Loucy (cell line): ENCODE measurements at regions not wholly inside any gene's neighbourhood (a gene's known extent, or its start where the extent isn't known, plus 50 kb on each side); places are given as distances from the start of the nearest gene placed in this dataset.

Source experiments
- H2AFZ ChIP-seq: fragments of 200-600 bp; sonication (generic); 2 replicates; pipeline ENCODE4 v1.6.0; 2016; ENCODE audit warnings: antibody characterized with exemption, mild to moderate bottlenecking, low read length, moderate library complexity
- H3F3A ChIP-seq: fragments of 200-600 bp; 2 replicates; pipeline ENCODE4 v1.6.0; 2016; ENCODE audit warnings: antibody characterized with exemption, low read depth, mild to moderate bottlenecking
- H3K27me3 ChIP-seq: fragments of 200-600 bp; sonication (generic); 2 replicates; pipeline ENCODE4 v1.6.1; 2014; ENCODE audit warnings: low read length, mild to moderate bottlenecking; ENCODE audit not compliant: insufficient read depth, poor library complexity, severe bottlenecking
- H3K36me3 ChIP-seq: fragments of 200-600 bp; sonication (generic); 2 replicates; pipeline ENCODE4 v1.6.1; 2016; ENCODE audit warnings: low read length; ENCODE audit not compliant: insufficient read depth
- H3K4me1 ChIP-seq: fragments of 200-600 bp; sonication (generic); 2 replicates; pipeline ENCODE4 v1.5.1; 2014; ENCODE audit warnings: low read length, mild to moderate bottlenecking; ENCODE audit not compliant: insufficient read depth, poor library complexity, severe bottlenecking
- H3K4me2 ChIP-seq: fragments of 200-600 bp; sonication (generic); 2 replicates; pipeline ENCODE4 v1.6.0; 2014; ENCODE audit warnings: antibody characterized with exemption, low read length, low read depth, mild to moderate bottlenecking; ENCODE audit not compliant: poor library complexity, severe bottlenecking
- H3K4me3 ChIP-seq: fragments of 200-600 bp; sonication (generic); 2 replicates; pipeline ENCODE4 v1.5.1; 2014; ENCODE audit warnings: low read length, mild to moderate bottlenecking, mixed read lengths; ENCODE audit not compliant: poor library complexity, severe bottlenecking
- H3K79me2 ChIP-seq: fragments of 200-600 bp; sonication (generic); 2 replicates; pipeline ENCODE4 v1.6.1; 2014; ENCODE audit warnings: low read length; ENCODE audit not compliant: insufficient read depth
- H3K9ac ChIP-seq: fragments of 200-600 bp; sonication (generic); 2 replicates; pipeline ENCODE4 v1.6.0; 2014; ENCODE audit warnings: mild to moderate bottlenecking, low read depth, low read length, moderate library complexity; ENCODE audit not compliant: poor library complexity, severe bottlenecking
- H3K9me2 ChIP-seq: fragments of 200-600 bp; sonication (generic); replicated peaks from 2 replicates; pipeline ENCODE4 v1.6.1; 2016; ENCODE audit warnings: low read depth, low read length, mixed read lengths
- H3K9me3 ChIP-seq: fragments of 200-600 bp; sonication (generic); 2 replicates; pipeline ENCODE4 v1.6.1; 2014; ENCODE audit warnings: mild to moderate bottlenecking, antibody characterized with exemption, low read length, low read depth; ENCODE audit not compliant: insufficient read depth
- H4K20me1 ChIP-seq: fragments of 200-600 bp; sonication (generic); 2 replicates; pipeline ENCODE4 v1.6.0; 2014; ENCODE audit warnings: antibody characterized with exemption, low read length, mild to moderate bottlenecking; ENCODE audit not compliant: insufficient read depth, poor library complexity, severe bottlenecking
- EZH2phosphoT487 ChIP-seq: fragments of 200-600 bp; IDR thresholded peaks from 2 replicates; pipeline ENCODE4 v1.6.1; 2018; ENCODE audit warnings: antibody characterized with exemption, mild to moderate bottlenecking, moderate library complexity, borderline replicate concordance
- TF ChIP-seq, protein P1 (sequence below): fragments of 200-600 bp; sonication (generic); conservative IDR thresholded peaks from 2 replicates; pipeline ENCODE4 v1.5.1; 2014; ENCODE audit warnings: mild to moderate bottlenecking, antibody characterized with exemption, low read length

DNA sequence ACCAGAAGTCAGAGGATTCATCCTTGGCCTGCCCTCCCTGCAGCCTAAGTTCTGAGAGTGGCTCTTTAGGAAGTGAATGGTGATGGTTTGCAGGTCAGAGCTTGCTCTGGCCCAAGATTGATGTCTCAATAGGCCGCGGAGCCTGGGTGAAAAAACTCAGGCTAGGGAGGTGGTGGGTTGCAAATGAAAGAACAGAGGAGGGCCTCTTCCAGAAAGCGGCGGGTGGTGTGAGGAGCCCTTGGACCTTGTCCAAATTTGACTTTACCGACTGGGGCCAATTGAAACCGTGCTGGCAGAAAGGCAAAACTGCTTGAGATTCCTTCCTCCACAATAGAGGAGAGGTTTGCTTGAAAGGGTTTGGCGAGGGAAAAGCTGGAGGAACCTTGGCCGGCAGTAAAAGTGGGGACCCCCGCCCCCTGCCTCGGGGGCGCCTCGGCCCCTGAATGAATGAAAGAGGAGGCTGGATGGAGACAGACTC lies 331.3 kb downstream of the SEC14L1 start:
- Histone ChIP-seq H3K9me3 (no peaks in the 10 kb centered on the region), H4K20me1 (peaks cover 95% of the 10 kb centered on the region), H3K4me2 (peak overlapping the region; percentile 0), H3F3A (no peaks in the 10 kb centered on the region), H3K4me3 (no peak overlapping the region), H3K79me2 (peaks cover 100% of the 10 kb centered on the region), H3K4me1 (peaks cover 46% of the 10 kb centered on the region), H2AFZ (no peak overlapping the region), H3K9ac (no peak overlapping the region), H3K9me2 (no peaks in the 10 kb centered on the region), H3K36me3 (peaks cover 65% of the 10 kb centered on the region; the same call in 1 of the 2 replicates), H3K27me3 (no peaks in the 10 kb centered on the region)
- TF ChIP-seq EZH2phosphoT487: no peak
- TF ChIP-seq, protein P1, sequence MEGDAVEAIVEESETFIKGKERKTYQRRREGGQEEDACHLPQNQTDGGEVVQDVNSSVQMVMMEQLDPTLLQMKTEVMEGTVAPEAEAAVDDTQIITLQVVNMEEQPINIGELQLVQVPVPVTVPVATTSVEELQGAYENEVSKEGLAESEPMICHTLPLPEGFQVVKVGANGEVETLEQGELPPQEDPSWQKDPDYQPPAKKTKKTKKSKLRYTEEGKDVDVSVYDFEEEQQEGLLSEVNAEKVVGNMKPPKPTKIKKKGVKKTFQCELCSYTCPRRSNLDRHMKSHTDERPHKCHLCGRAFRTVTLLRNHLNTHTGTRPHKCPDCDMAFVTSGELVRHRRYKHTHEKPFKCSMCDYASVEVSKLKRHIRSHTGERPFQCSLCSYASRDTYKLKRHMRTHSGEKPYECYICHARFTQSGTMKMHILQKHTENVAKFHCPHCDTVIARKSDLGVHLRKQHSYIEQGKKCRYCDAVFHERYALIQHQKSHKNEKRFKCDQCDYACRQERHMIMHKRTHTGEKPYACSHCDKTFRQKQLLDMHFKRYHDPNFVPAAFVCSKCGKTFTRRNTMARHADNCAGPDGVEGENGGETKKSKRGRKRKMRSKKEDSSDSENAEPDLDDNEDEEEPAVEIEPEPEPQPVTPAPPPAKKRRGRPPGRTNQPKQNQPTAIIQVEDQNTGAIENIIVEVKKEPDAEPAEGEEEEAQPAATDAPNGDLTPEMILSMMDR: no peak

DNA sequence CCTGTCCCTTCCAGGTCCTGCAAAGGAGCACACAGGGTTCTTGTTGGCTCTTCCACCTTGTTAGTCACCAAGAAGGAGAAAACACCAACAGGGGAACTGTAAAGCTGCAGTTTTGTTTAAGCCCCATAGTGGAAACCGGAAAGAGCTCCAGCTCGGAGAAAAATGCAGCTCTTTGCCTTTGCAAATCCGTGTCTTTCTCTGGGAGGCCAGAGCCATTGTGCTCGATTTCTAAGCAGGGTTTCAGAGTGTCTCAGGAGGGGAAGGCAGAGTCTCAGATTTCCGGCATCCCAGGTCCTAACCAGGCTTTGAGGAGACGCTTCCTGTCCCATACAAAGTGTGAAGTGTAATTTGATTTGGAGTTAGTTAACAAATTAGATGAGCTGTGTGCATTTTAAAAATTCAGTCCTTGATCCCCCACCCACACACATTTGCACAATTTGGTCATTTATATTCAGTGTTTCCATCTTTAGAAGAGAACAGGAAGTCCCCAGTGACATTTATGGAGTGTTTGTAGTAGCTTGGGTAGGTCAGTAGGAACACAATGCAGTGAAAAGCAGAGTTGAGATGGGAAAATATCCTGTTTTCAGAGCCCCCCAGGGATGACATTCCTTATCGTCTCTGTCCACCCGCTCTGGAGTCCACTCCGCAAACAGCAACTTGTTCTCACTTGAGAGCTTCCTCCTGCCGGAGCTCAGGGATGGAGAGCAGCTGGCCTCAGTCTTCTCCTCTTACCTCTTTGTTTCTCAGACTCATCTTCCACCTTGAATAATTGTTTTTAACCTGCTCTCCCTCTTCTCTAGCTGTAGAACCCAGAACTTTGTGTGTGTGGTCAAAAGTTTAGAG lies 331.9 kb downstream of the SEC14L1 start:
- H4K20me1 ChIP-seq: peaks cover 95% of the 10 kb centered on the region
- H3K9me2 ChIP-seq: no peaks in the 10 kb centered on the region
- peaks cover 46% of the 10 kb centered on the region for H3K4me1 ChIP-seq
- H3K9me3 ChIP-seq: no peaks in the 10 kb centered on the region
- H3K9ac ChIP-seq: no peak overlapping the region
- no peaks in the 10 kb centered on the region for H3F3A ChIP-seq
- peak overlapping the region; percentile 0 for H3K4me2 ChIP-seq
- peaks cover 100% of the 10 kb centered on the region for H3K79me2 ChIP-seq
- TF ChIP-seq, protein P1: no peak
- TF ChIP-seq EZH2phosphoT487: no peak
- H3K36me3 ChIP-seq: peaks cover 65% of the 10 kb centered on the region; the same call in 1 of the 2 replicates
- H3K4me3 ChIP-seq: no peak overlapping the region
- H2AFZ ChIP-seq: no peak overlapping the region
- no peaks in the 10 kb centered on the region for H3K27me3 ChIP-seq

DNA sequence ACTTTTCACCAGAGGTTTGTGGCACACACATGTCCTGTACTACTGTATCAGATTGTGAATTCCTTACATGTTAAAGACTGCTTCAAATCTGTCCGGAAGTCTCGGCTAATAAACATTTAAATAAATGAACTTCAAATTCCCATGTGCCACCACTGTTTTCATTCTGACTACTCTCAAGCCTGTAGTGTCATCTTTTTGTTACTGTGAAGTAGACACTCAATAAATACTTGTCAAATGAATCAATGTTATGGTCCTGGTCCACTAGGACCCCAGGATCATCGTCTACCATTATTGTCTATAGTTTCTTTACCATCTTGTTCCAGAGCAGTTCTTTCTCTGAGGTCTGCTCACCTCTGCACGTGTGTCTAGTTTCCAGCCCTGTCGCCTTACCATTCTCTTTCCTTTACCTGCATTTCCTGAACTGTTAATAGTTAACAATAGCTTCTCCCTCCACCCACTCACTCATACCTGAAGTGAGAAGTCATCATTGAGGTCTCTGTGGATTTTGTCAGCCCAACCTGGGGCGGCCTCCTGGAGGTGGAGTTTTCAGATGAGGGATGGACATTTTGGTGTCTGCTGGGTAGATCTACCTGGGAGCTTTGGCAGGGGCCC lies 333.0 kb downstream of the SEC14L1 start:
- peaks cover 46% of the 10 kb centered on the region for H3K4me1 ChIP-seq
- H3K36me3 ChIP-seq: peaks cover 60% of the 10 kb centered on the region; the same call in 1 of the 2 replicates
- no peak for TF ChIP-seq EZH2phosphoT487
- TF ChIP-seq, protein P1: no peak
- H3K4me2 ChIP-seq: no peak overlapping the region
- H3K9ac ChIP-seq: no peak overlapping the region
- H3K27me3 ChIP-seq: no peaks in the 10 kb centered on the region
- H3F3A ChIP-seq: no peaks in the 10 kb centered on the region
- peaks cover 100% of the 10 kb centered on the region for H3K79me2 ChIP-seq
- no peak overlapping the region for H3K4me3 ChIP-seq
- no peak overlapping the region for H2AFZ ChIP-seq
- H4K20me1 ChIP-seq: peaks cover 99% of the 10 kb centered on the region
- no peaks in the 10 kb centered on the region for H3K9me3 ChIP-seq
- H3K9me2 ChIP-seq: no peaks in the 10 kb centered on the region
